ENCODE measurements at regions not wholly inside any gene's neighbourhood (a gene's known extent, or its start where the extent isn't known, plus 50 kb on each side); places are given as distances from the start of the nearest gene placed in this dataset.

DNA sequence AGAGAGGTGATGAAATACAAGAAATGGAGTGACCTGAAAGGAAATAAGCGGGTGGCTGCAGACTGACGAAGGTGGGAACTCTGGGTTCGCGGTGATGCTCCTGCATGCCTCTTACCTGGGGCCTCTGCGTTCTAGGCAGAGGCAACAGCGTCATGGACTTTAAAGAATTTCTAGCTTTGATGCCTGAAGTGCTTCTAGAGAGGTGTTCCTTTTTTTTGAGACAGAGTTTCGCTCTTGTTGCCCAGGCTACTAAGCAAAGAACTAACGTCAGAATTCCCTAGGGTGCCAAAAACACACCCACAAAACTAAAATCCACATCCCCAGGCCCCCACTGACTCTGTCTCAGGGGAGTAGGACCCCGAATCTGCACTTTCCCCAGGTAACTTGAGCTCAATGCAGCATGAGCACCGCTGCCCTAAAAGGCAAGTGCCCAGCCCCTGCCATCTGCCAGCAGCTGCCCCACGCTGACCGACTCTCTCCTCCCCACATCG, 110.5 kb upstream of the ID2 start:
- TF ChIP-seq ZNF274 (IDR thresholded peaks at IDR 0.05; ENCODE audit: low read depth, low read length) (no peak), YY1 (IDR thresholded peaks at IDR 0.05; ENCODE audit: insufficient read depth, insufficient read length) (no peak)

Data from NT2/D1 (cell line).